HG03103 (cell line): ENCODE measurements at regions not wholly inside any gene's neighbourhood (a gene's known extent, or its start where the extent isn't known, plus 50 kb on each side); places are given as distances from the start of the nearest gene placed in this dataset.

Source experiments
- ATAC-seq: cut with Tn5 transposase; IDR thresholded peaks from one replicate; pipeline ENCODE4 v1.9.1; 2021; ENCODE audit warnings: low read depth; ENCODE audit not compliant: unreplicated experiment

DNA sequence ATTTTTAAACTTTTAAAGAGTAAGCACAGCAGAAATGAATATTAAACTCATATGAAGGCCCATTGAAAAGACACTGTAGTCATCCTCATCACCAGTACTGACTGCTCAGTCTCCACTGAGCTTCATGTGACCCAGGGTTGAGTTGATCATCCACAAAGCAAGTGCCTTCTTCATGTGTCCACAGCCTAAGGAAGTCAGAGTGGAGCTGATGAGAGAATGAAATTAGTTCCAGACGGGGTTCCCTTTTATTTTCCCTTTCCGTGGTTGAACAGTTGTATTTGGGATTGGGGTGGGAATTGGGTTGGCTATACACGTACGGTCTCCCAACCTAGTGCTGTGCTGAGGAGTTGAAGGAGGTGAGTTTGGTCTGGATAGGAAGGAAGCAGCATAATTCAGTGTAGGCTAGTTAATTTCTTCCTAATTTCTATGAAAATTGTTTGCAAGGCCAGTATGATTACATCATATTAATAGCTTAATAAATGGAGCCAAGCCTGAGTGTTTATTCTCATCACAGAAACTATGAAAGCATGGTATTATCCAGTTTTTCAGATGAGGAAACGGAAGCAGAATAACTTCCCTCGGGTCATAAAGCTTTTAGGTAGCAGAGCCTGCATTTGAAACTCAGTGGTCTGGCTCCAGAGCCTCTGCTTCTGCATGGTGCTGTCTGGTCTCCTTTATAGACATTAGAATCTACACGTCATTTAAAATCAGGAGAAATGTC is 103.9 kb upstream of the DMRT1 start:
- ATAC-seq, result no peak

DNA sequence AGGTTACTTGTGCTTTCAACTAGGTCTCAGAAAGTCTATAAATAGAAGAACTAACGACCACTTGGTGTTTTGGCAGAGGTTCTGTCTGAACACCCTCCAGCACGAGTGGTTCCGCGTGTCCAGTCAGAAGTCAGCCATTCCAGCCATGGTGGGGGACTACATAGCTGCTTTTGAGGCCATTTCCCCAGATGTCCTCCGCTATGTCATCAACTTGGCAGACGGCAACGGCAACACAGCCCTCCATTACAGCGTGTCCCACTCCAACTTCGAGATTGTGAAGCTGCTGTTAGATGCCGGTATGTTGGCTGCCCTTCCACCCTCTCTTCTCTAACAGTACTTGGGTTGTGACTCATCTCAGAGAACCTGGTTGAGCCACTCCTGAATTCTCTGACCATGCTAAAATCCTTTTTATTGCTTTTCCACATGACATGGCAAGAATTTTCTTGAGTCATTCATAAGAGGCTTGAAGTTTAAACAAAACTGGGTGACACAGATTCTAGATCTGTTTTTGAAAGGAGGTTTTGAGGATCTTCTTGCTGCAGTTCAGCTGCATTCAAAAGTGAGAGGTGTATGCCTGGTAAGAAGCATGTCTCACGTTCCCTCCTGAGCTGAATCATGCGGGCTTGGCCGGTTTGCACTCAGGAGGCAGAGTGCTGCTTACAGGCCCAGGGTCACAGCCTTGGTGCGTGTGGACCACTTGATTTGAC is 103.1 kb upstream of the DMRT1 start:
- ATAC-seq, result no peak

DNA sequence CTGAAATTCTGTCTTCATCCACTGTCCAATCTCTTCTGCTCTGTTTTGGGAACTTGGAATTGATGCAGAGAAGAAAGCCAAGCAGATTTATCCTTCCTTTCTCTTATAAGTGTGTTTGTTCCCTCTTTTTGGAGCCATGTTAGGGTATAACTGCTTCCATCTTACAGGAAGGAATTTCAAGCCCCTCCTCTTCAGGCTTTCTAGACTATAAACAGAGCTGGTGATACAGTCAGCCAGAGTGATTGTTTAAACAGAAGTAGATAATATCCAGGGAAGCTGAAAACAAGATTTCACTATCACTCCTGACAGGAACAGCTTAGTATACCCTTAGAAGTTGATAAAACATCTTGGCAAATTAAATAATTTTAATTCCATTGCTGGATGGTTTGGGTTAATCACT is 102.1 kb upstream of the DMRT1 start:
- ATAC-seq, result no peak

DNA sequence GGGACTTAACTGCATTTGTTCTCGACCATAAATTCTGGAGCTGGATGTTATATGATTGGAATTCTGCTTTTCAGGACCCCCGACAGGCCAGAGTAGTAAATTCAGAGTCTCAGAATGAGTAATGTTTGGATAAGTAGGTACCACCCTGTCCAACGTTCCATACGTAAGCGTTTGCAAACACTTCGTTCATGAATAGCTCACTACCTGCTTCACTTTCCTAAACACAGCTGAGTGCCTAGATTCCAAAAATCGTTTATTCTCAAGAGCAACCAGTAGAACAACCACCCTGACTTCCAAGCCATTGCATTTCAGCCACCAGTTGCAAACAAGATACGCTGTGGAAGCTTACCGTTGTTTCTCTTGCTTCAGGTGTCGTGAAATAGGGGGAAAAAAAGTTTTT is 101.3 kb upstream of the DMRT1 start:
- no peak for ATAC-seq

DNA sequence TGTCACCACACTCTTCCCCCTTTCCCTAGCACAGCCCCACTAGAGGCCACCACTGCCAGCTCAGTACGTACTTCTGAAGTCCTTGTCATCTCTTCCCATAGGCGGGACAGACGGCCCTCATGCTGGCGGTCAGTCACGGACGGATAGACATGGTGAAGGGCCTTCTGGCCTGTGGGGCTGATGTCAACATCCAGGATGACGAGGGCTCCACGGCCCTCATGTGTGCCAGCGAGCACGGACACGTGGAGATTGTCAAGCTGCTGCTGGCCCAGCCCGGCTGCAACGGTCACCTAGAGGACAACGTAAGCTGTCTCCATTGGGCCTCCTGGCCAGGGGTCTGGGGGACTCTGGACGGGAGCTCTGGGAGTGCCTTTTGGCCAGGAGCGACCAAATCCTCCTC is 99.4 kb upstream of the DMRT1 start:
- ATAC-seq, result no peak

DNA sequence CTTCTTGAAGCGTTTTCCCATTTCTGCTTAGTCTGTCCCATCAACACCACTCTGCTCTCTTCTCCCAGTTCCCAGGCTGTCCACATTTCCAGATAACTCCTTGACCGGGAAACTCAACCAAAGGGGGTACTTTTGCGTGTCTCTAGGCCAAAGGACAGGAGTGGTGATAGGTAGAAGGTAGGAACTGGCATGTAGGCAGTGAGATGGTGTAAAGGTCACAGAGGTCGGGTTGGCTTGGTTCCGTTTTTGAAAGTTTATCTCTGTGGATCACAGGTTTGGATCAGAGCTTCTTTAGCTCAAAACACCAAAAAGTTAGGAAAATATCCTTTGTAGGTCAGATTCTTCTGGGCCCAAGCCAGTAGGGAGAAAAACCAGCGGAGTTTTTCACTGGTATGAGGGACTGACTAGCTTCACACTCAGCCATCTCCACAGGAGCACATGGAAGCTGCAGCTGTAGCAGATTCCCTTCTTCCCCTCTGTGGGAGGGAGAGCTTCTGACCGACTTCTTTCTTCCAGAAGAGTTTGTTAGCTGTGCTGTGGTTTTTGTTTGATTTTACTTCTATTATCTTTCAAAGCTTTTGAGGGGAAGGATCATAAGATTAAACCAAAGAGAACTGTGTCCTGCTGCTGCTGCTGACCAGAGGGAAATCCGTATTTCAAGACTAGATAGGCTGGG is 98.4 kb upstream of the DMRT1 start:
- ATAC-seq, result no peak

DNA sequence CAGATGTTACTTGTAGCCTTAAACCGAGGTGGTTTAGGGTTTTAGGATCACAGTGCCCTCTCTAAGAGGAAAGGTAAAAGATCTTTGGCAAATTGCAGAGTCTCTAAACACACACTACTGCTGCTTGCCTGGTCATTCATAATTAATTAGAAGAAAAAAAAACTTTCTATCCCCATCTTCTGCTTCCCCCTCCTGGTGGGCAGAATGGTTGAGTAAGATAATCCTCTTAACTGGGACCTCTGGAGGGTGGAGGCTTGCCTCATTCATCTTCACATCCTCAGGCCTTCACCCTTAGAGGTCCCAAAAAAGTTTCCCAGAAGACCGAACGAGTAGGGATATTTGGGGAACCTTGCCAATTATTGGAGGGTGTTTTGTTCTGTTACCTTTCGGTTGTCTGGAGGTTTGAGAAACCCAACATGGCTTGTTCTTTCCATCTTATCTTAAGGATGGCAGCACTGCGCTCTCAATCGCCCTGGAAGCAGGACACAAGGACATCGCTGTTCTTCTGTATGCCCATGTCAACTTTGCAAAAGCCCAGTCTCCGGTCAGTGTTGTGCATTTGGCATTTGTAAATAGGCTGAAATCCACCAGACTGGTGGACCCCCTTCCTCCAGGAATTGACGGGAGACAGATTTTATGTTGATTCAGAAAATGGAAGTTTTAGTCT is 97.3 kb upstream of the DMRT1 start:
- ATAC-seq, result no peak

DNA sequence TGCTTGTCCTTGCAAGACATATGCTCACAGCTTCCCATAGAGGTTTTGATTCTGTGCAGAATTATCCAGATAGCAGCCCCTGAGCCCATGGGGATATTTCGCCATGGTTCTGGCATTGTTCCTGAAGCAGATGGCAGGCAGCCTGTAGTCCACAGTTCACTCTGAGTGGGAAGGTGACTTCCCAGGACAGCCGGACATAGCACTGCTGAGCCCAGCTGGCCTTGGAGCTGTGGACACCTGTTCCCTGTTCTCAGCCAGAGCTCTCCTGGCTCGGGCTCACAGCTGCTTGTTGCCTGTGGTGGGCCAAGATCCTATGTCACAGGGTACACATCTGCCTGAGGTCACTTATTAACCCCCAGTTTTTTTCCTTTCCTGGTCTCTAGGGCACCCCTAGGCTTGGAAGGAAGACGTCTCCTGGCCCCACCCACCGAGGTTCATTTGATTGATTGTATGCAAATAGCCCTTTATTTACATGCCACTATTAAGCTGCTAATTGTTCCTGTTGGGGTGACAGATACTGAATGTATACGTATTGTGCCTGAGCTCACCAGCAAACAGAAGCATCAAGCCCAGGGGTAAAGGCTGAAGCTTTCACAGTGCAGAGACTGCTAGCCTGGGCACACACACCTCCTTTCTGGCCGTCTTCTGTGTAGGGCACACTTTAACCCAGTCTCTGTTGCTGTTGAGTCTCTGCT is 96.6 kb upstream of the DMRT1 start:
- ATAC-seq, result no peak

DNA sequence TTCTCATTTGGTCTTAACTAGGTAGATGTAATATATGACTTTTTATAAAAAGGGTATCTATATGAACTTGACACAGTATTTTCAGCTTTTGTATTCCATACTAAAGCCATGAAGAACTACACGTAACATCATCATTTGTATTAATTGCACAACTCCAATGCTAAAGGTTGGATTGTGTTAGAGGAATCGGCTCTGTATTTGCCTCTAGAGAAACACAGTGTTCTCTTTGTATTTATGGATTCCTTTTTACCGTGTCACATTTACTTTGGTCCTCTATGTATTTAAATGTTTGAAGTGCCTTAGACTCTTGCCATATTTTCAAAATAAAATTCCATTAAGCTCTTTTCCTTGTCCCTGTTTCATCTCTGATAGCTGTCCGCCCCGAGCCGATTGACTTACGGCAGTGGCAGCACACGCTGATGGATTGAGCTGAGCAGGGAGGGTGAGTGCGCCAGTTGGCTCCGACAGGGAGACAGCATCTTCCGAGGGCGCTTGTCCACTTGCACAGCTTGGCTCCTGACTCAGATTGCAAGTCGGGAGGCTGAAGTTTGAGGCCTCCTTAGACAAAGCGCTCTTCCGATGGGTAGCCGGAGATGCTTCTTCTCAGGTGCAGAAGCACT is 95.6 kb upstream of the DMRT1 start:
- ATAC-seq, result no peak

DNA sequence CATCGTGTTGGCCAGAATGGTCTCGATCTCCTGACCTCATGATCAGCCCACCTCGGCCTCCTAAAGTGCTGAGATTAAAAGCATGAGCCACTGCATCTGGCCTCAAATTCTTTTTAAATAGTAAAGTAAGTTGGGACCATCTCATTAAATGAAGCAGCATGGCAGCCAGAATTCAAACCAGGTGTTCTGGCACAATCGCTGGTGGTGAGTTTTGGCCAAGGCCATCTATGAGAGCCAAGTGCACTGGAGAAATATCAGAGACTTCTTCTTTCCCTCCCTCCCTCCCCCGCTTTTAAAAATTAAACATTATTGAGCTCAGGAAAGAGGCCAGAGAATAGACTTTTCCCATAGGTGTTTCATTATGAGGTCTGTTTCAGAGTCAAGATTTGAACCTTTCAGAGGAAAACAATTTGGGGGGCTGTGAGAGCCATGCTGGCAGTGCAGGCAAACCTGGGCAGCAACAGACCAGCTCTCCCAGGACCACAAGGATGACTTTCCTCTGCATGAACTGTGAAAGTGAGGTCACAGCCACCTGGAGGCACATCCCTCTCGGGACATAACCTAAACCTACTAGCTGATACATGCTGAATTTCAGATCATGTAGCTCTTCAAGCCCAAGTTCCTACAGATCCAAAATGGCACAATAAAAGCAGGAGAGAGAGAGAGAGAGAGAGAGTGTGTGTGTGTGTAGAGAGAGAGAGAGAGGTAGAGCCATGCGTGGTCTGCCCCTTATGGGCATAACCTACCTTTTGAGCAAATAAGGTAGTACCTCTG is 94.6 kb upstream of the DMRT1 start:
- ATAC-seq, result no peak

DNA sequence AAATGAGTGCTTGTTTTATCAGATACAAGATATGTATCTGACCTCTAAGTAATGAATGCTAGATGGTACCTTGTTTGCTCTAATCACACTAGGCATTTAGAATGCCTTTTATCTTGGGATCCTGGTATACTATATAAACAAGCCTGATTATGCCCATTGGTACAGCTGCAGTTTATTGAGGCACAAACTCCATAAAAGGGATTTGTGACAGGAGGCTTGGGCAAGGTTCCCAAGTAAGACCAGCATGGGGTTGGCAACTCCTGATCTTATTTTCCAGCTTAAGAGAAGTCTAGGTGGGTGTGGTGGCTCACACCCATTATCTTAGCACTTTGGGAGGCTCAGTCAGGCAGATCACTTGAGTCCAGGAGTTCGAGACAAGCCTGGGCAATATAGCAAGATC is 93.9 kb upstream of the DMRT1 start:
- ATAC-seq, result no peak

DNA sequence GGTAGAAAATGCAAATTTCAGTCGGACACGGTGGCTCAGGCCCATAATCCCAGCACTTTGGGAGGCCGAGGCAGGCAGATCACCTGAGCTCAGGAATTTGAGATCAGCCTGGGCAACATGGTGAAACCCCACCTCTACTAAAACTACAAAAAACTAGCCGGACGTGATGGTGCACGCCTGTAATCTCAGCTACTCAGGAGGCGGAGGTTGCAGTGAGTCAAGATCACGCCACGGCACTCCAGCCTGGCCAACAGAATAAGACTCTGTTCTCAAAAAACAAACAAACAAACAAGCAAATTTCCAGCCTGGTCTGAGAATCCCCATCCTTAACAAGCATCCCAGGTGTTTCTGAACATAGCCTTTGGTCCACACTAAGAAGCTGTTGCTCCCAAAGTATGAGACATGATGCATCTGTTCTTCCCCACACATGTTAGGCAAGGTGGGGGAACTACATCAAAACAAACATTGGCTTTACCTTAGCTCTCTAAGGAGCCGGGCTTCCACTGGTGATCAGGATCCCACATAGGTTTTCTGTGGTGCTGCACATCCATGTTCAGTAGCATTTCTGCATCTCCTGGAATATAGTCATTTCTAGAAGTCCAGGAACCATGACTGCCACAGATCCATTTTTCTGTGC is 92.5 kb upstream of the DMRT1 start:
- ATAC-seq, result no peak

DNA sequence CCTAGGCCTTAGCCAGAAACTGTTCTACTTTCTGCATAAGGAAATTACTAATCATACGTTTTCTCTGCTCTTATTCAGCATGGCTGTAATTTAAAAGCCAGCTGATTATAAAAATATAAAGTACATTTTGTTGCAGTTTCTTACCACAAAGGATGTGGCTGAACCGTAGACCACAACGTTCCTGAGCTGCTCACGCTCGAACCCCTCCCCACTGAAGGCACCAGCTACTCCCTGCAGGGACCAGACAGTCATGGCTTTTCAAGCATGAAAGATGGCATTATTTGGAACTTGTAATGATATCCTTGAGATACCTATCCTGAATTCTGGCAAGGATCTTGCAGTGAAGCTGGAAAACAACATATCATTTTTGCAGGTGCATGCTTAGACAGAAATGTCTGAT is 91.8 kb upstream of the DMRT1 start:
- ATAC-seq, result no peak

DNA sequence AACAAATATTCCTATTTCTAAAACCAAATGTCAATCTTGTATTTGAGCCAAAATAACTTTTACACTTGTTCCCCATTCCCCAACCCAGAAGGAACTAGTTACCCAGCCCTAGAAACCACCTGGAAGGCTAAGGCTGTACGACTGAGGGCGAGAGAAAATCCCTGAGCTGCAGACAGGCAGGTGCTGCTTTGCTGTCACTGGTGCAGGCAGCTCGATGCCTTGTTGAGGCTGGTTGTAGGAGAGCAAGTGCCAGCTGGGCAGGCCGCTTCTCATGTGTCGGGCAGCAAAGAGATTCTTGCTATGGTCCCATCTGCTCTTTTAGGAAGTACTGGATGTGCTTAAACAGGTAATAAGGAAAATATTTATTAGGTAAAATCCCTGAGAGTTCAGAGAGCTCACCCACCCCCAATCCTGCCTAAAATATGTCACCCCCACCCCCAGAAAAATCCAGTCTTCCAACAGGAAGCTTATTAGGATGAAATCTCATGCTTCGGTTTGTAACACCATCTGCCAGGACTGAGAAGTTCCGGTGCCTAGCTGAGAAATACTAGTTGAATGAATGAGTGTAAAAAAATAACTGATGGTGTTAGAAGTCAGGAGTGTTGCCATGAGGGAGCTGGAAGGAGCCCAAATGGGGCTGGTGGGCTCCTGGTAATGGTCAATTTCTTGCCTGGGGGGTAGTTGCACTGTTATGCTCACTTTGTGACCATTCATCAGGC is 91.1 kb upstream of the DMRT1 start:
- ATAC-seq, result peak; percentile 4

DNA sequence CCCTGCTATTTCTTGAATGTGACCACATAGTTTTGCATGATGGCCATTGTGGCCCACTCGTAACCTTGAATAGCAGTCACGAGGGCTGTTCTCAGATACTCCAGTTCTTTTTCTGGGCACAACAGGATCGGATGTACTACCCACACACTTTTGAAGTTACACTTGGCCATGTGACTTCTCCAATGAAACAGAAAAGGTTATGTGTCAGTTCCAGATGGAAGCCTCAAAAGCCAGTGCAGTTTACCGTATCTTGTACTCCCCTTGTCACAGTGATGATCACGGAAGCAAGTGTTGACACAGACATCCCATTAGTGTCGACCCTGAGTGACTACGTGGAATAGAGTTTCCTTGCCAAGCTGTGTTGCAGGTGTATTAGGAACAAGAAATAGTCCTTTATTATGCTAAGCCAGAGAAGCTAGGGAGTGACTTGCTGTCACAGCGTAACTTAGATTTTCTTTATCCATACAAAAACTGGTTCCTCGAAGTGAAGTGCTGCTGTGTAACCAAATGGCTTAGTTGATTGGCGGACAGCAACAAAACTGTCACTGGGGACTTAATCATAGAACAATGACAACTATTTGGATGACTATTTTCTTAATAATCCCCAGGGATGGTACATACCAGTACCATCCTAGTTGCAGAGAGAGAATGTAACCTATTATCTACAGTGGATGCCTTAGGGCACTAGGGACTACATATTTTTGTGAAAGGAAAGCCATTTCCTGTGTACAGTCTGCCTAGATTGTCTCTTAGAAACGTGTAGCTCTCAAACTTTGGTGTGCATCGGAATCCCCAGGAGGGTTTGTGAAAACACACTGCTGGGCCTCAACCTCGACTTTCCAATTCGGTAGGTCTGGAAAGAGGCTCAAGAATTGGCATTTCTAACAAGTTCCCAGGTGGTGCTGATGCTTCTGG is 90.1 kb upstream of the DMRT1 start:
- peak; percentile 80 for ATAC-seq

DNA sequence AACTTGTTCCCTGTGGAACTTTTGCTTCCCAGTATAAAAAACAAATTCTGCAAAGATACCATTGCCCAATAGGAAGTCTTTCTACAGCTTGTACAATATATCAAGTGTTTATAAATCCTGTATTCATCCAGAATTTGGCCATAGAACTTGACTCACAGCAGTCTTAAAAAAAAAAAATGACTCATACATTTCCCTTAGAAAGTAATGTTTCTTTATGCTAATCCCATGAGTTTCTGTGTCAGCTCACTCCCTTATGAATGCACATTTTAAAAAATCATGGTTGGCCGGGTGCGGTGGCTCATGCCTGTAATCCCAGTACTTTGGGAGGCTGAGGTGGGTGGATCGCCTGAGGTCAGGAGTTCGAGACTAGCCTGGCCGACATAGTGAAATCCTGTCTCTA is 89.3 kb upstream of the DMRT1 start:
- ATAC-seq, result no peak

DNA sequence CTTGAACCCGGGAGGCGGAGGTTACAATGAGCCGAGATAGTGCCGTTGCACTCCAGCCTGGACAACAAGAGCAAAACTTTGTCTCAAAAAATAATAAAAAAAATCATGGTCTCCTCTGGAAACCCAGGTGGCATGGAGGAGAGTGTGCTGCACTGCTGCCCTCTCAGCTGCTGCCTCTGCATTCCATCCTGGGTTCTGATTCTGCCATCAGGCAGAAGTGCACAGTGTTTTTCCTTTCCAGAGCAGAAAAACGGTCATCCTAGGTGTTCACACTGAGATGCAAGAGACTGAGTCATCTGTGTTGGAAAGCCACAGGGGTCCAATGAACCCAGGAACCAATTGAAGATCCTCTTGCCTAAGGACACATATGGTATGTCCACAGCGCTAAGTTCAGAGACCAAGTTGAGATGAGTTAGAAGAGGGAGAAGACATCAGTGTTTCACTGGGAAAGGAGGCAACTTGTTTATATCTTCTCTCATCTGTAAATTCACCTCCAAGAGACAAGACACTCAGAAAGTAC is 88.8 kb upstream of the DMRT1 start:
- ATAC-seq, result no peak
